ENCODE measurements at regions not wholly inside any gene's neighbourhood (a gene's known extent, or its start where the extent isn't known, plus 50 kb on each side); places are given as distances from the start of the nearest gene placed in this dataset.

- ChIA-PET POLR2A (no interaction called here), CTCF (no interaction called here)
- DNase-seq (ENCODE audit: low read depth): no peak
- no peak for TF ChIP-seq CTCF (IDR thresholded peaks at IDR 0.05; ENCODE audit: insufficient read depth, low read depth, low read length)
- H3K27me3 ChIP-seq (ENCODE audit: control insufficient read depth, insufficient read depth, low read length): no peaks in the 10 kb centered on the region
- no peaks in the 10 kb centered on the region for H3K36me3 ChIP-seq (ENCODE audit: control insufficient read depth, insufficient read depth, low read length)
- no peak overlapping the region for H3K4me3 ChIP-seq (ENCODE audit: low read depth, low read length)
These were observed 98.5 kb upstream of the SPATS2L start for GRCh38 chr2:200208041-200208440.

GRCh38 chr2:200209030-200209429, 97.5 kb upstream of the SPATS2L start:
- POLR2A ChIA-PET: no interaction called here
- CTCF ChIA-PET: no interaction called here
- TF ChIP-seq CTCF (IDR thresholded peaks at IDR 0.05; ENCODE audit: insufficient read depth, low read depth, low read length): no peak
- no peak for DNase-seq (ENCODE audit: low read depth)
- H3K4me3 ChIP-seq (ENCODE audit: low read depth, low read length): no peak overlapping the region
- no peaks in the 10 kb centered on the region for H3K36me3 ChIP-seq (ENCODE audit: control insufficient read depth, insufficient read depth, low read length)
- H3K27me3 ChIP-seq (ENCODE audit: control insufficient read depth, insufficient read depth, low read length): no peaks in the 10 kb centered on the region; the same call in 1 of the 2 replicates

GRCh38 chr2:200211643-200212042, 94.8 kb upstream of the SPATS2L start:
- no peaks in the 10 kb centered on the region for H3K36me3 ChIP-seq (ENCODE audit: control insufficient read depth, insufficient read depth, low read length)
- H3K27me3 ChIP-seq (ENCODE audit: control insufficient read depth, insufficient read depth, low read length): no peaks in the 10 kb centered on the region; the same call in 1 of the 2 replicates
- TF ChIP-seq CTCF (IDR thresholded peaks at IDR 0.05; ENCODE audit: insufficient read depth, low read depth, low read length): no peak
- CTCF ChIA-PET: interaction anchor here (1.2 to 1.3 kb wide), 2 partner anchors 14 to 18 kb away, joined by 3 read pairs; no protein-coding TSS in a partner anchor
- H3K4me3 ChIP-seq (ENCODE audit: low read depth, low read length): no peak overlapping the region
- POLR2A ChIA-PET: no interaction called here
- no peak for DNase-seq (ENCODE audit: low read depth)

- CTCF ChIA-PET: interaction anchor here (1.2 to 1.3 kb wide), 2 partner anchors 13 to 19 kb away, joined by 3 read pairs; no protein-coding TSS in a partner anchor
- no peaks in the 10 kb centered on the region; the same call in 1 of the 2 replicates for H3K27me3 ChIP-seq (ENCODE audit: control insufficient read depth, insufficient read depth, low read length)
- no peak for TF ChIP-seq CTCF (IDR thresholded peaks at IDR 0.05; ENCODE audit: insufficient read depth, low read depth, low read length)
- H3K4me3 ChIP-seq (ENCODE audit: low read depth, low read length): no peak overlapping the region
- no peaks in the 10 kb centered on the region for H3K36me3 ChIP-seq (ENCODE audit: control insufficient read depth, insufficient read depth, low read length)
- no peak for DNase-seq (ENCODE audit: low read depth)
- POLR2A ChIA-PET: no interaction called here
These were observed 93.5 kb upstream of the SPATS2L start for GRCh38 chr2:200212862-200213425.

GRCh38 chr2:200216310-200216709, 90.2 kb upstream of the SPATS2L start:
- ChIA-PET POLR2A (no interaction called here), CTCF (interaction anchor here (0.7 to 1.1 kb wide), 2 partner anchors 236 to 265 kb away, joined by 3 read pairs; no protein-coding TSS in a partner anchor)

More at GRCh38 chr2:200216310-200216709, 90.2 kb upstream of the SPATS2L start:
- Histone ChIP-seq H3K27me3 (ENCODE audit: control insufficient read depth, insufficient read depth, low read length) (no peaks in the 10 kb centered on the region; the same call in 1 of the 2 replicates), H3K36me3 (ENCODE audit: control insufficient read depth, insufficient read depth, low read length) (no peaks in the 10 kb centered on the region), H3K4me3 (ENCODE audit: low read depth, low read length) (no peak overlapping the region)
- no peak for TF ChIP-seq CTCF (IDR thresholded peaks at IDR 0.05; ENCODE audit: insufficient read depth, low read depth, low read length)
- DNase-seq (ENCODE audit: low read depth): no peak
